ENCODE measurements at regions not wholly inside any gene's neighbourhood (a gene's known extent, or its start where the extent isn't known, plus 50 kb on each side); places are given as distances from the start of the nearest gene placed in this dataset.

DNA sequence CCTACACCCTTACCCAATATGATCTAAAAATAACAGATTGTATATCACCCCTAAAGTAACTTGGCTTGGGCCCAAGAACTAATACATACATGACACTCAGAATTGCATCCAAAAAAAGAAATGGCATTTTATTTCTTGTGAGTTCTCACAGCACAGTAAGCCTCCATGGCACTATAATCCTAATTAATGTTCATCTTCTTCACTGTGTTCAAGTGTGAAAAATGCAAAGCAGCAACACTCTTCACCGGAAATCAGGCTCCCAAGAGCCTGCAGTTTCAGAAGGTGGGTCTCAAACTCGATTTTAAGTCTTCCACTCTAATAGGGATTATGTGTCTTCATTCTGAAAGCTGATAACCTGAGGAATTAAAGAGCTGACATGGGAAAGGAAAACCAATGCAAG is 142.8 kb upstream of the TSC22D2 start:
- Mint-ChIP-seq H3K4me3 (no peak overlapping the region), H3K9me3 (no peaks in the 10 kb centered on the region), H3K4me1 (no peaks in the 10 kb centered on the region), H3K36me3 (ENCODE audit: low read depth) (no peaks in the 10 kb centered on the region), H3K27ac (no peak overlapping the region), H3K27me3 (peaks cover 5% of the 10 kb centered on the region)
- CTCF ChIA-PET = no interaction called here
- no peak for DNase-seq
- POLR2A ChIA-PET = no interaction called here

DNA sequence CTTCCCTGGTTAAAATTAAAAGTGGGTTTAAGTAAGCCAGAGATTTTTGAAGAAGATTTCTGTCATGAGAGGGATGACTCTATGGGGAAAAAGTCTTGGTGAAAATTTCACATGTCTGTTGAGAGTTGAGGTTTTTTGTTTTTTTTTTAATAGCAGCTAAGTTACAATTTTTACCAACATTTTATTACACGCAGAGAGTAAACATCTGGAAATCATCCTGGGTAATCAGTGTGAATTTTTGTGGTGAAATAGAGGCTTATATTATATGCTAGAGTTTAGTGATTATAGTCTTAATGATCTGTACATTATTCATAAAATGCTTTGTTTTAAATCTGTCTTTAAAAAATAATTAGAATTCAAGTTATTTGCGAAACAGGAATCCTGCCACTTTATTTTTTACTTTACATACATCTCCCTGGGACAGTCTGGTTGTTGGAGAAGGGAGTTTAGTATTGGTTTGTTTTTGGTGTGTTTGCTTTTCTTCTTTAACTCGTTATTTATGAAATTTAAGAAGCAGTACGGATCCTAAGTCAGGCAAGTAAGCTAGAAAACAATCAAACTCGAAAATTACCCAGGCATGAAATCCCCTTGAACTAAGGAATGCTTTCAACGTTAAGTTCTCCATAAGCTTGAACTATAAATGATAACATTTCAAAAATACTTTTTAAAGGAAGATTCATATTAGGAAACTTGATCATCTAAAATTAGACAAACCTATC is 143.4 kb upstream of the TSC22D2 start:
- Mint-ChIP-seq H3K4me3 (no peak overlapping the region), H3K27me3 (peaks cover 5% of the 10 kb centered on the region), H3K4me1 (no peaks in the 10 kb centered on the region), H3K27ac (no peak overlapping the region), H3K9me3 (no peaks in the 10 kb centered on the region), H3K36me3 (ENCODE audit: low read depth) (no peaks in the 10 kb centered on the region)
- ChIA-PET POLR2A (no interaction called here), CTCF (no interaction called here)
- no peak for DNase-seq

DNA sequence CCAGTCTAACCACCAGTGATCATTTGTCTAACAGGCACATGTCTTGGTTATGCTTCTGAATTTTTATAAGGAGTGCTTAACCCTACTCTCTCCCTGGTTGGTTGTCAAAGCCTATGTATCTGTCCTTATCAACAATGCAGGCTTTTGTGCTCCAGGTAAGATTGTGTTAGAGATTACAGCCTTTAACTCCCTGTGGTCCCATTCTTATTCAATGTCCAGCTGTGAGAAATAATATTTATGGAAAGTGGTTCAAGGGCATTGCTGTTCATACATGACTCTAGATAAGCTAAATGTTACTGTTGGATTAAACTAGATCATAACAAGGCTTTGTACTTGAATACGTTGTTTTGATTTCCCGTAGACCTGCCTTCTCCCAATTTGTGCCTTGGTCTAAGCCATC is 146.1 kb upstream of the TSC22D2 start:
- Mint-ChIP-seq H3K4me1 (no peaks in the 10 kb centered on the region), H3K27ac (no peak overlapping the region), H3K9me3 (no peaks in the 10 kb centered on the region), H3K4me3 (no peak overlapping the region), H3K36me3 (ENCODE audit: low read depth) (no peaks in the 10 kb centered on the region), H3K27me3 (peaks cover 3% of the 10 kb centered on the region)
- POLR2A ChIA-PET = no interaction called here
- CTCF ChIA-PET = no interaction called here
- no peak for DNase-seq

DNA sequence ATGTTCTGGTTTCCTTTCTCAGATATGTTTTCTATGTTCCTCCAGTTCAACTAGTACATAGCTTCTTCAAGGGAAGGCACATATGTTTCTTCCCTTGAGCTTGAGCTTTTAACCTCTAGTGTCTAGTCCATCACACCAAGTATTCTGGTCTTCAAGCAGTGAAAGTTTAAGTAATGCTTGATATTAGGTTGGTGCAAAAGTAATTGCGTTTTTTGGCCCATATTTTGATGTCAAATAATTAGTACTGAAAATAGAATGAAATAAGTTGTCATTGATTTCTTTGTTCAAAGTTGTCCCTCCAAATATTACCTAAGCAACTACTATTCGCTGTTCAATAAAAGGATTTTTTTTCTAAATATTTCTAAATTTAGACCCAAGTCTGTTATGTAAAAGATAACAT is 146.7 kb upstream of the TSC22D2 start:
- H3K4me3 Mint-ChIP-seq = no peak overlapping the region
- no peaks in the 10 kb centered on the region for H3K9me3 Mint-ChIP-seq
- peaks cover 3% of the 10 kb centered on the region for H3K27me3 Mint-ChIP-seq
- CTCF ChIA-PET = no interaction called here
- no peaks in the 10 kb centered on the region for H3K4me1 Mint-ChIP-seq
- no peak for DNase-seq
- H3K36me3 Mint-ChIP-seq (ENCODE audit: low read depth) = peaks cover 3% of the 10 kb centered on the region
- H3K27ac Mint-ChIP-seq = no peak overlapping the region
- POLR2A ChIA-PET = no interaction called here

DNA sequence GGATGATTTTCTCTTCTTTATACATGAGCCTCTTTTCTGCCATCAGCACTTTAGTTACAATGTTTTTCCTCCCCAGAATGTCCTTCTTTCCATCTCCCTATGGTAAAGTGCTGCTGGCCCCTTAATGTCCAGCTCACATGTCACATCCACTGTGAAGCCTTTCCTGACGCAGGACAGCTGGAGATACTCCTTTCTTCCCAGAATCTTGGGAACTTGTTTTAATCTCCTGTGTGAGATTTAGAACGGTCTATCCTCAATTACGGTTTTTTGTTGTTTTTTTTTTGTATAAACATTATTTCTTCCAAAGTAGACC is 147.7 kb upstream of the TSC22D2 start:
- Mint-ChIP-seq H3K27me3 (peaks cover 2% of the 10 kb centered on the region), H3K4me3 (no peak overlapping the region), H3K4me1 (no peaks in the 10 kb centered on the region), H3K9me3 (no peaks in the 10 kb centered on the region), H3K27ac (no peak overlapping the region), H3K36me3 (ENCODE audit: low read depth) (peaks cover 3% of the 10 kb centered on the region)
- ChIA-PET CTCF (no interaction called here), POLR2A (no interaction called here)
- no peak for DNase-seq

DNA sequence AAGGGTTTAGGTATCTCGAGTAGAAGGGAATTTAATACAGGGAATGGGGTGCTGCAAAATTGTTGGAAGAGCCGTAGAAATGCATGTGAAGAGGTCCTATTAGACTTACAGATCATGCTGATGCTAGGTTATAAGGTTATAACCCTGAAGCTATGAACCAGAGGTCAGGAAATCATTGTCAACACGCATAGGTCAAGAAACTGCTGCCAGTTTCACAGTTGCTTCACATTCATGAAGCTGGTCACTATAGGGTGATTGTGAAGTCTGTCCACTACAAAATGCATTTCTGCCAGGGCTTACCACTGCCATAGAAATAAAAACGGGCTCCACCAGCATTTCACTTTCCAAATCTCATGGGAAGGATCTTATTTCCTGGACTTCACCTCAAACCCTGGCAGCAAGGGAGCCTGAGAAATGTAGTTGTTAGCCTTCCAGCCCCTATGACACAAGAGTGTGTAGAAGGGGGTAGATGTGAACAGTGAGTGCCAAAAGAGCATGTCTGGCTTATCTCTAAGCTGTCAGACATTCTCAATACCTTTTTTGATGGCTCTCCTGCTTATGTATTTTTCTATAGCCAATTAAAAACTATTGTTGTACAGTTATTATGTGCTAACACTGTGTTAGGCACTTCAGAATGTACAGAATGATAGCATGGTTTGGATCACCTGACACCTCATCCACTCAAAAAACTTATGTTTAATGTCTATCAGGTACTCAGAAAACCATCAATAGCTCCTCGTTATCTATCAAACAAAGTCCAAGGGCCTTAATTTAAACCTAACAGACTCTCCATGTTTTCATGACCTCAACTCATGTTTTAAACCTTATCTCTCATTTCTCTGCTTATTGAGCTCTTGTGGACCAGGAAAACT is 148.3 kb upstream of the TSC22D2 start:
- no peaks in the 10 kb centered on the region for H3K9me3 Mint-ChIP-seq
- no peak overlapping the region for H3K27ac Mint-ChIP-seq
- no peak overlapping the region for H3K4me3 Mint-ChIP-seq
- DNase-seq = no peak
- no peaks in the 10 kb centered on the region for H3K4me1 Mint-ChIP-seq
- peaks cover 3% of the 10 kb centered on the region for H3K36me3 Mint-ChIP-seq (ENCODE audit: low read depth)
- ChIA-PET POLR2A (no interaction called here), CTCF (no interaction called here)
- peaks cover 3% of the 10 kb centered on the region for H3K27me3 Mint-ChIP-seq

DNA sequence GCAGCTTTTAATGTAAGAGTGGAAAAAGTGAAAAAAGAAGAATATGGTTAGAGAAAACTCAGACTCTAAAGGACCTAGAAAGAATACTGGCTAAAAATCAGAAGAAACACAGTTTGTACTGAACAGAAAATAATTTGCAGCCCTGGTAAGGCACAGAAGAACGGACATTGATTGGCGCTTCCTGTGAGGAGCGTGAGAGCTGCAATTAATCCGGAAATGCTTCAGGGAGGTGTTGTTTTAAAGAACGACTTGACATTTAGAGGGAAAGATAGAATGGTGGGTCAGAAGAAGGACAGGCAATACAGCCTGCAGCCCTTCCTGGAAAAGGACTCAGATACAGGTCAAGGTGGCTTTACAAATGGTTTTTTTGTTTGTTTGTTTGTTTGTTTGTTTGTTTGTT is 151.3 kb upstream of the TSC22D2 start:
- Mint-ChIP-seq H3K9me3 (no peaks in the 10 kb centered on the region), H3K27ac (no peak overlapping the region), H3K36me3 (ENCODE audit: low read depth) (peaks cover 3% of the 10 kb centered on the region), H3K27me3 (peaks cover 10% of the 10 kb centered on the region), H3K4me1 (no peaks in the 10 kb centered on the region), H3K4me3 (no peak overlapping the region)
- CTCF ChIA-PET = no interaction called here
- no peak for DNase-seq
- POLR2A ChIA-PET = no interaction called here

DNA sequence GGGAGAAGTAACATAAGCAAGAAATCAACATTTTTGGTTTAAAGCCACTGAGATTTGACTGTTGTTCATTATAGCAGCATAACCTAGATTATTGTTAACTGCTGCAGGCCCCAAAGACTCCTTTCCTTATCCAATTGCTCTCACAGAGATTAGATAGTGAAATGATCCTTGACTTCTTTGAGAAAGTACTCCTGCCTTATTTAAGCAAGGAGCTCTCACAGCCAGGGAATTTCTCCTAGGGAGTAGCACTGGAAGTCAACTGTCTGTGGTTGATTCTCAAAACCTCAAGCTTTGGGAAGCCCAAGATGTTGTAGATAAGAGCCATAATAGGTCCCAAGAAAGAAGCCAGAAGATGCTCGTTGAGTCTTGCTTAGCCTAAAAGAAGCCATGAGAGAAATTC is 151.8 kb upstream of the TSC22D2 start:
- DNase-seq = no peak
- no peak overlapping the region for H3K27ac Mint-ChIP-seq
- ChIA-PET CTCF (no interaction called here), POLR2A (no interaction called here)
- H3K27me3 Mint-ChIP-seq = peaks cover 11% of the 10 kb centered on the region
- no peak overlapping the region for H3K4me3 Mint-ChIP-seq
- no peaks in the 10 kb centered on the region for H3K9me3 Mint-ChIP-seq
- H3K4me1 Mint-ChIP-seq = no peaks in the 10 kb centered on the region
- H3K36me3 Mint-ChIP-seq (ENCODE audit: low read depth) = peaks cover 3% of the 10 kb centered on the region

DNA sequence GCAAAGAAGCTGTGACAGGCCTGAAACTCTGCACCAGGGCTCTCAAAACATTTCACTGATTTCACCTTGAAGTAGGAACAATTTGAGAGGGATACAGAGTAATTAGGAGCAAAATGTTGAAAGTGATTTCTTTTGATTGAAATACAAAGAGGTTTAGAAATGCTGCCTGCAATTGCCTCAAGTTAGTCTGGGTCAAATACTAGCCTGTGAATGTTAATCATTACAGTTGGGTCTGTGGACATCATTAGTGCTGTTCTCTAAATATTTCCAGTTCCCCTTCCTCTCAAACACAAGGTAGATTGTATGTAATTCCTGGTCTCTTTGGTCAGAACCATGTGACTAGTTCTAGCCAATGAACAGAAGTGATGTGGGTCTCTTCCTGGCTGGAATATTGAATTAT is 152.3 kb upstream of the TSC22D2 start:
- H3K9me3 Mint-ChIP-seq = no peaks in the 10 kb centered on the region
- H3K27ac Mint-ChIP-seq = no peak overlapping the region
- no peaks in the 10 kb centered on the region for H3K4me1 Mint-ChIP-seq
- DNase-seq = no peak
- peaks cover 11% of the 10 kb centered on the region for H3K27me3 Mint-ChIP-seq
- CTCF ChIA-PET = no interaction called here
- POLR2A ChIA-PET = no interaction called here
- no peak overlapping the region for H3K4me3 Mint-ChIP-seq
- peaks cover 3% of the 10 kb centered on the region for H3K36me3 Mint-ChIP-seq (ENCODE audit: low read depth)

DNA sequence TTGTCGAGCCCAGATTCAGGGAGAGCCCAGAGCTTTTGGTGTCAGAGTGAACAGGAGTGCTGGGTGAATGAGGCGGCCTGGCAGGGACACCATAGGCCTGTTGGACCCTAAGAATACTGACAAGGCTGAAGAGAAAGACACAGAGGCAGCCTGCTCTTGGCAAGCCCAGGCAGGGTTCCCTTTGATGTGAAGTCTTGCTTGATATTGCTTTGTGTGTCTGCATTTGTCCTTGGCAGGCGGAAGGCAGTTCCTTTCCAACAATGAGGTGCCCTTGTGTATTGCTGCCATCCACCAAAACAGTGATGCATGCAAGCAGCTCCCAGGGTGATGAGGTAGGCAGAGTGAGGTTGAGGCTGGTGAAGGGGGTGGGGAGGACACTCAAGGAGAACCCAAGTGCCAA is 152.7 kb upstream of the TSC22D2 start:
- H3K9me3 Mint-ChIP-seq = no peaks in the 10 kb centered on the region
- H3K4me3 Mint-ChIP-seq = no peak overlapping the region
- H3K36me3 Mint-ChIP-seq (ENCODE audit: low read depth) = peaks cover 3% of the 10 kb centered on the region
- H3K27me3 Mint-ChIP-seq = peaks cover 11% of the 10 kb centered on the region
- no peaks in the 10 kb centered on the region for H3K4me1 Mint-ChIP-seq
- no peak for DNase-seq
- ChIA-PET CTCF (no interaction called here), POLR2A (no interaction called here)
- H3K27ac Mint-ChIP-seq = no peak overlapping the region

DNA sequence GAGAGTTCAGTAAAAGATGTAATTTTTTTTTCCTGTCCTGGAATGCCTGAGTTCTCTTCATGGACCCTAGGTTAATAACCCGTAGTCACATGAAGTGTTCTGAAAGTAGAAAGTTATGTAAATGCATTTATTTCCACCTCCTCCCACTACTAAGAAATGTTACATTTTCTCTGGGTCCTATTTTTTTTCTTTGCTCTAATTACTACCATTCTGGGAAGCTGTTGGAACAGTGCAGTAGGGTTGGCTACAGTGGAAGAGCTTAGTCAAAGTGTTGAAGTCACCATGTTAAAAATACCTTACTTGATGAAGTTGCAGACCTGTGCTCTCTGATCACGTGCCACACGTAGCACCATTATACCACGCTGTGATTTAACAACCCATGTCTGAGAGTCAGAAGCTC is 153.8 kb upstream of the TSC22D2 start:
- H3K27ac Mint-ChIP-seq = no peak overlapping the region
- H3K4me3 Mint-ChIP-seq = no peak overlapping the region

DNA sequence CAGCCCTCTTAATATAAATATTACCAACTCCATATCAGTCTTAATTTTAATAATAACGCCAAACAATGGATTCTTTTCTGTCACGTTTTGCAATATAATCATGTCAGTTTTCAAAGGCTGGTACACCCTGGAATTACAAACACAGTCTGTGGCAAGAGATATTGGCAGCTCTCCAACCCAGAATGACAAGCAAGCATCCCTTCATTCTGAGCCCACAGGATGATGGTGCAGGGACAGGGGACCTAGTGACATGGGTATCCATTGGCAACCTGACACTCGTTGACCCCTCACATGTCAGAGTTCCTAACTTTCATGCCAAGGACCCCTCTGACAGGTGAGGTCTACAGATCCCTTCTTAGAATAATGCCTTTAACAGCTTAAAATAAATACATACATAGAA is 154.5 kb upstream of the TSC22D2 start:
- POLR2A ChIA-PET = no interaction called here
- no peak overlapping the region for H3K27ac Mint-ChIP-seq

More for the DNA sequence above, 153.8 kb upstream of the TSC22D2 start:
- Mint-ChIP-seq H3K36me3 (ENCODE audit: low read depth) (peaks cover 3% of the 10 kb centered on the region), H3K9me3 (no peaks in the 10 kb centered on the region), H3K27me3 (peaks cover 11% of the 10 kb centered on the region), H3K4me1 (no peaks in the 10 kb centered on the region)
- POLR2A ChIA-PET = no interaction called here
- CTCF ChIA-PET = no interaction called here
- no peak for DNase-seq

DNA sequence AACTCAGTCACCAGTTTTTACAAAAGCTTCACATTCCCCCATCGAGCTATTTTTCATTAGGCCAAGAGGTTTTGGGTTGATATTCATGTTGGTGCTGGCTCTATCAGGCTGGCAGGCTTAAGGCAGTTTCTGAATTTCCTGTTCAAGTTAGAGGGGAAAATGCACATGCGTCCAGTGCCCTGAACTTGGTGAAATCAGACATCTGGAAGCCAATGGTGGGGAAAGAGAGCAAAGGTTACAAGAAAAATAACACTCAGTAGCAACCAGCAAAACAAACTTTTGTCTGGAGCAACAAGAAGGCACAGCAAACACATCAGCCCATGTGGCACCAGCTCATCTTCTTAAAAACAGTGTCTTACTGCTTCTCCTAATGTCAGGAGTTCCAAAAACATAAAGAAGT is 155.6 kb upstream of the TSC22D2 start:
- CTCF ChIA-PET = no interaction called here
- Mint-ChIP-seq H3K27me3 (peaks cover 18% of the 10 kb centered on the region), H3K27ac (no peak overlapping the region), H3K4me1 (no peaks in the 10 kb centered on the region), H3K9me3 (no peaks in the 10 kb centered on the region), H3K4me3 (no peak overlapping the region), H3K36me3 (ENCODE audit: low read depth) (peaks cover 3% of the 10 kb centered on the region)
- DNase-seq = no peak
- POLR2A ChIA-PET = no interaction called here

More for the DNA sequence above, 154.5 kb upstream of the TSC22D2 start:
- DNase-seq = no peak
- Mint-ChIP-seq H3K9me3 (no peaks in the 10 kb centered on the region), H3K27me3 (peaks cover 11% of the 10 kb centered on the region), H3K4me1 (no peaks in the 10 kb centered on the region), H3K36me3 (ENCODE audit: low read depth) (peaks cover 3% of the 10 kb centered on the region), H3K4me3 (no peak overlapping the region)
- CTCF ChIA-PET = no interaction called here
